GM21717 (cell line): ENCODE measurements at regions not wholly inside any gene's neighbourhood (a gene's known extent, or its start where the extent isn't known, plus 50 kb on each side); places are given as distances from the start of the nearest gene placed in this dataset.
"Not testable (repeated sequence)": the region's sequence is repeated elsewhere in the genome, so short reads cannot be mapped to it uniquely, and the experiment has no call there.

Experiments
- ATAC-seq: cut with Tn5 transposase; IDR thresholded peaks from one replicate; pipeline ENCODE4 v1.9.1; 2021; ENCODE audit warnings: mild to moderate bottlenecking, moderate library complexity; ENCODE audit not compliant: unreplicated experiment

DNA sequence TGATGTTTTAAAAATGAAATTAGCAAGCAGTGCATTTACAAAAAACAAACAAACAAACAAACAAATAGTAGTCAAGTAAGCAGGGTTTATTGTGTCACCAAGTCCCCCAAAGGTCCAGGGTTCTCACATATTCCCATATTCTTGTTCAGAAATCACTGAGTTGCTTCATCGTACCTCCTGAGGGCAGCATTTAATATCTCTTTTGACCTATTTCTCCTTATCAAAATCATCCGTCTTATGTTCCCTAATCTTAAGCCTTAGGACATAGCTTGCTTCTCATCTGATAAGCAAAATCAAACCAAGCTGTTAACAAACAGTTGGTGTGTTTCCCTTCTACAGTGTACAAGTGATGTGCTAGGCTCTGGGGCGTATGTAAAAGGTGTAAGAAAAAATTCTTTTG is 109.5 kb upstream of the MAN2A1 start:
- ATAC-seq, result no peak

GRCh38 chr5:109575506-109575905 is 114.2 kb upstream of the MAN2A1 start:
- no peak for ATAC-seq

DNA sequence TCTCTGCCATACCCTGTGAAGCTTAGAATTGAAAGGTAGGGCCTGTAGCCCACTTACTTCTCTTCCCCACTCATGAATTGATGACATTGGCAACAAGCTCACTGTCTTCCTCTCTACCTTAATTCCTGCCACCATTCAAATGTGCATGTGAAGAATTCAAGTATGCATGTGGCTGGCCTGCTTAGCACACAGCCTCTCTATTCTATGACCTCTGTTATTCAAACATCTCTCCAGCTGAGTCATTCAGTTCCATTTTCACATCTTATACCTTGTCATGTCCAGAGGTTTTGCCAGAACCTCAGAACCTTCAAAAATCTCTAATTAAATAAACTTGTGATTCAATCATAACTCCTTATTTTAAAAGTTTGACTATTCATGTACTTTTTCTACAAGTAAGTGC is 114.7 kb upstream of the MAN2A1 start:
- no peak for ATAC-seq

DNA sequence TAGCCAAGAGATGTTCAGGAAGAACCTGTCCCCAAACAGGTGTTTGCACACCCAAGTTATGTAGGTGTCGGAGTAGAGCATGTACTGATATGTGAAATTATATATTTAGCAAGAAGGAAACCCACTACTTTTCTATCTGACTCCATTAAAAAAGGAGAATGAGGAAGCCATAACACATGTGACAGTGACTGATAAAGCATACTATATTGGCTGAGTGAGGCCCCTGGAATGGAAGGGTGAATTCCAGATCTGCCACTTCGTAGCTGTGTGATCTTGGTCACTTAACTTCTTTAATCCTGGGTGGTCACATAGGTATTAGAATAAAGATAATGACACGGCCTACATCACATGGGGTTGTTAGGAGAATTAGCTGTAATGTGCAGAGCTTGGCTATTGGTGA is 116.0 kb upstream of the MAN2A1 start:
- no peak for ATAC-seq

GRCh38 chr5:109573256-109573655 is 116.5 kb upstream of the MAN2A1 start:
- no peak for ATAC-seq

DNA sequence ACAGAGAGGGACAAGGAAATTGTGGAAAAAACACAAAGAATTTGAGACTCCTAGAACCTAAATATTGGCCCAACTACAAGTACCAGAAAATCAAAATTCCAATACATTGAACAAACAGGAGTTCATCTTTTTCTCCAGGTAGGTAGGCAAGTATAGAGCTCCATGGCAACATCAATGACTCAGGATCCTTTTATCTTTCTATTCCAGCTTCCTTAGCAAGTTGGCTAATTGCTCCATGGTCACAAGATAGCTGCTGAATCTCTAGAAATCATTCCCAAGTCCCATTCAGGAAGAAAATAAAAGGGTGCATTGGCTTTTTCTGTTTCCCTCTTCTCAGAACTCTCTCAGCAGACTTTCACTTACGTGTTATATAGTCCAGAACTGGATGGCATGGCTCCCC is 117.9 kb upstream of the MAN2A1 start:
- ATAC-seq, result no peak

DNA sequence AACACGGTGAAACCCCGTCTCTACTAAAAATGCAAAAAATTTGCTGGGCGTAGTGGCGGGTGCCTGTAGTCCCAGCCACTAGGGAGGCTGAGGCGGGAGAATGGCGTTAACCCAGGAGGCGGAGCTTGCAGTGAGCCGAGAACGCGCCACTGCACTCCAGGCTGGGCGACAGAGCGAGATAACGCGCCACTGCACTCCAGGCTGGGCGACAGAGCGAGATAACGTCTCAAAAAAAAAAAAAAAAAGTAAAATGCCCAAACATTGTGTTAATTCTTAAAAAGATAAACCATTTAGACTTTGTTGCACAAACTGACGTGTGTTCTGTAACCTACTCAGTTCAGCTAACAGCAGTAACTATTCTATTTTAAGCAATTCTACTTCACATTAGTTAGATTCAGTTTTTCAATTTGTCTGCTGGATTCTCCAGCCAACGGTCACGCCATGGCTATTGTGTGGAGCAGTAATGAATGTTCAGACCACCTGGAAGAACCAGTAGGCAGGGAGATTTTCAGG is 119.3 kb upstream of the MAN2A1 start:
- no peak for ATAC-seq

DNA sequence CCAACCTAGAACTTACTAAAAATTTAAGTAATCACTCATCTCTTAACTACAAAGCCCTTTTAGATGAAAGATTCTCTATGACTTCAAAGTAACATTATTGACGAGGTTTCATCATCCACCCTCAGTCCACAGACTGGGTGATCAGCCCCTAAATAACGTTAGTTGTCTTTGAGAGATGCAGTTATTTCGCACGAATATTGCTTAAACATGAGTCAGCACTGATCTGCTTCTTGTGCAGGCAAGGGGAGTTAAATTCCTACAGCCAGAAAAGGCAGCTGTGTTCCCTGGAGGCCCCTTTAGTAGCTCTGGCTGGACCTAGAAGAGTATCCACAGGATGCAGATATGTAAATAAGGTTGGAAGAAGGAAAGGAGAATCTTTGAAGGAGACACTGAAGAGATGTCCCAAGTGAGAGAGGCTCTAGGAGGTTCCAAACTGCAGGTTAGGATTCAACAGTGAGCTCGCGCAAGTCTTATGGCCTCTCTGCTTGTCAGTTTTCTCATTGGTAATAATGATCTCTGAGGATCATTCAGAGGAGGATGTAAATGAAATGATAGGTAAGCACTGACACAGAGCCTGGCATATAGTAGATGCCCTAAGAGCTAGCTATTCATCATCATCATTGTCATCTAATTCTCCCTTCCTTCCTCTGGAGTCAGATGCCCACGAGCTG is 122.2 kb upstream of the MAN2A1 start:
- no peak for ATAC-seq

- ATAC-seq, result no peak
Observed at GRCh38 chr5:109566361-109566760, 123.4 kb upstream of the MAN2A1 start.

GRCh38 chr5:109563739-109564138 is 126.0 kb upstream of the MAN2A1 start:
- ATAC-seq, result no peak

GRCh38 chr5:109563189-109563588 is 126.5 kb upstream of the MAN2A1 start:
- no peak for ATAC-seq

- no peak for ATAC-seq
Observed at GRCh38 chr5:109562441-109562840, 127.3 kb upstream of the MAN2A1 start.

GRCh38 chr5:109561447-109561846 is 128.3 kb upstream of the MAN2A1 start:
- no peak for ATAC-seq

GRCh38 chr5:109560554-109560953 is 129.2 kb upstream of the MAN2A1 start:
- ATAC-seq, result no peak

- ATAC-seq, result no peak
Observed at GRCh38 chr5:109558952-109559351, 130.8 kb upstream of the MAN2A1 start.

GRCh38 chr5:109558364-109558763 is 131.4 kb upstream of the MAN2A1 start:
- ATAC-seq, result no peak

- no peak for ATAC-seq
Observed at GRCh38 chr5:109553846-109554245, 135.9 kb upstream of the MAN2A1 start.

DNA sequence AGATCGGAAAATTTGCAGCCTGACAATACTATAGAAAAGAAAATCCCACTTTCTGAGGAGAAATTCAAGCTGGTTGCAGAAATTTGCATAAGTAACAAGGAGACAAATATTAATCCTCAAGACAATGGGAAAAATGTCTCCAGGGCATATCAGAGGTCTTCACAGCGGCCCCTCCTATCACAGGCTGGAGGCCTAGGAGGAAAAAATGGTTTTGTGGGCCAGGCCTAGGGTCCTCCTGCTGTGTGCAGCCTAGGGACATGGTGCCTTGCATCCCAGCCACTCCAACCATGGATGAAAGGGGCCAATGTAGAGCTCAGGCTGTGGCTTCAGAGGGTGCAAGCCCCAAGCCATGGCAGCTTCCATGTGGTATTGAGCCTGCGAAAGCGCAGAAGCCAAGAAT is 138.5 kb upstream of the MAN2A1 start:
- ATAC-seq, result not testable (repeated sequence)

GRCh38 chr5:109550077-109550476 is 139.7 kb upstream of the MAN2A1 start:
- no peak for ATAC-seq

GRCh38 chr5:109546461-109546860 is 136.7 kb upstream of the PJA2 start:
- ATAC-seq, result no peak

- ATAC-seq, result not testable (repeated sequence)
Observed at GRCh38 chr5:109544873-109545272, 135.1 kb upstream of the PJA2 start.

DNA sequence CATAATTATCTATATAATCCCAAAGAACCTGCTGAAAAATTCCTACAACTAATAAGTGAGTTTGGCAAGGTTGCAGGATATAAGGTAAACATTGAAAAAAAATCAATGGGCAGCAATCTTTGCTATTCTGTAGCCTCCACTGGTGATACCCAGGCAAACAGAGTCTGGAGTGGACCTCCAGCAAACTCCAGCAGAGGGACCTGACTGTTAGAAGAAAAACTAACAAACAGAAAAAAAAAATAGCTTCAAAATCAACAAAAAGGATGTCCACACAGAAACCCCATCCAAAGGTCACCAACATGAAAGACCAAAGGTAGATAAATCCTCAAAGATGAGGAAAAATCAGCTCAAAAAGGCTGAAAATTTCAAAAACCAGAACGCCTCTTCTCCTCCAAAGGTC is 128.9 kb upstream of the PJA2 start:
- ATAC-seq, result not testable (repeated sequence)

GRCh38 chr5:109535090-109535489 is 125.3 kb upstream of the PJA2 start:
- not testable (repeated sequence) for ATAC-seq
